HG03469 (cell line): ENCODE measurements at regions not wholly inside any gene's neighbourhood (a gene's known extent, or its start where the extent isn't known, plus 50 kb on each side); places are given as distances from the start of the nearest gene placed in this dataset.
"Not testable (repeated sequence)": the region's sequence is repeated elsewhere in the genome, so short reads cannot be mapped to it uniquely, and the experiment has no call there.

ENCODE experiments used
- ATAC-seq: cut with Tn5 transposase; IDR thresholded peaks from one replicate; pipeline ENCODE4 v1.9.1; 2021; ENCODE audit warnings: mild to moderate bottlenecking, moderate library complexity, moderate number of reproducible peaks; ENCODE audit not compliant: unreplicated experiment

- not testable (repeated sequence) for ATAC-seq
Measured at GRCh38 chr1:245102149-245102548, 52.6 kb upstream of the KIF26B start.

DNA sequence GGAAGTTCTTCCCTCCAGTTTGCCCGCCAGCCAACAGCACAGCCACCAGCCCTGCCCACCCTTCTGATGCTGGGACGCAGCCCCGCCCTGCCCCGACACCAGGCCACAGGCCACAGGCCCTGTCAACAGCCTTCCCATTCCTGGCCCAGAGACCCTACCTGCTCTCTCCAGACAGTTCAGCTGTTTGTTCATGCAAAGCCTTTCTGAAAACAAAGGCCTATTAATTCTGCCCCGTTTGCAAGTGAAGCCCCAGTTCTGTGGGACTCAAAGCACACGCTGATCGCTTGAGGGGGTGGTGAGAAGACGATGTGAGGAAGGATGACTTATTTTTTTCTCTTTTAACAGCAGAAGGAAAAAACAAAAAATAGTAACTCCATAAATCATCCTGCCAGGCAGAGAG is 55.4 kb upstream of the KIF26B start:
- no peak for ATAC-seq

DNA sequence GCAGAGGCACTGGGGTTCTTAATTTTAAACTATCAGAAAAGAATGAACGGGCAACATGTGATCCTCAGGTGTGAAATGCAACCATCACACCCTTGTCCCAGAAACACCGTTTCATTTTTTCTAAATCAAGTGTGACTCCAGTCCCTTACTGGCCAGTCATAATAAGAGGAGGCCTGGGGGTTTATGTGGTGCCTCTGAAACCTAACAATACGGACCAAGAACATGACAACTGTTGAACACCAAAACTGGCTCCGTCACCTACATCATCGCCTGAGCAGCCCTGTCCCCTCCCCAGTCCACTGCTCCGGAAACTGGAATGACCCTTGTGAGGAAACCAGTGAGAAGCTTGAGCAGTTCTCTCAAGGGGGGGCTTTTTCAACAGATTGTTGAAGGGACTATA is 55.9 kb upstream of the KIF26B start:
- ATAC-seq: no peak

- ATAC-seq: no peak
Measured at GRCh38 chr1:245096311-245097066, 58.3 kb upstream of the KIF26B start.

- ATAC-seq: no peak
Measured at GRCh38 chr1:245095903-245096302, 58.9 kb upstream of the KIF26B start.

DNA sequence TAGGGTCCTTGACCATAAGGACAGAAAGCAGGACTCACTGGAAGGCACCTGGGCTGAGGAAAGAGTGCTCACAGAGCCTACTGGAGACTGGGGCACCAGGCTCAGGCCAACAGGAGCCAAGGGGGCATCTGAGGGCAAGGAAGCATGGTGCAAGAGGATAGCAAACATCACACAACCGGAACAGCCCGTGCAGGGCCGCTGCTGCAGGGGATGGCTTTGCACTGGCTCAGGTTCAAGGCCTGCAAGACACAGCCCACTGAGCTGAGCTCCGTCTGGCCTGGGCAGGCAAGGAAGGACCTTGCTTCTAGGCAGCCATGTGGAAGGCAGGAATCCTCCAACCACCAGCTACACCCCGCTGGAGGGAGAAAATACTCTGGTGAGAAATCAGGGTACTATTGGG is 59.8 kb upstream of the KIF26B start:
- no peak for ATAC-seq

DNA sequence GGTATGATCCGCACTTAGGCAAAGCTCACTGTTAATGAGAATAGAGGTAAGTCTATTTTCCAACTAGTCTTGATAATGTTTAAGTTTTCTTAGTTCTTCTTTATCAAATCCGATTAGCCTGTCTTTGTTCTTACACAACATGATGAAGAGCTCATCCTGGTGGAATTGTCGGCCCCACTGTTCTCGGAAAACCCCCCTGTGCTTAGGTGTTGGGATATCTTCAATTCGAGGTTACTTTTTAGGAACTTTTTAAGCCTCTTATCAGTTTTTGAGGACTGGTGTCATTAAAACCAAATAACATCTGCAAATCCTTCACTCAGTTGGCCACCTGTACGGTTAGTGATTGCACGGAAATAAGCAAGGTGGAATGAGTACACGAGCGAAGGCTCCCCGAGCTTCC is 60.7 kb upstream of the KIF26B start:
- no peak for ATAC-seq

DNA sequence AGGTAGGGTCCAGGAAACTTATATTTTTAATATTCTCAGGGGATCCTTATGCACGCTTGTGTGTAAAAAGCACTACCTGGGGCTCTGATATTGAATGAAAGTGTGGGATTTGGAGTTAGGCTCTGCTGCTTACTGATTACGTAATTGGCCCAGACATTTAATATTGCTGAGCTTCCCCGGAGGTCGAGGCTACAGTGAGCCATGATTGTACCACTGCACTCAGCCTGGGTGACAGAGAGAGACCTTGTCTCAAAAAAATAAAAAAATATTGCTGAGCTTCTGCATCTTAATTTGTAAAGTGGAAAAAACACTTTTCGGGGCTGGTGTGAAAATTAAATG is 62.2 kb upstream of the KIF26B start:
- no peak for ATAC-seq

DNA sequence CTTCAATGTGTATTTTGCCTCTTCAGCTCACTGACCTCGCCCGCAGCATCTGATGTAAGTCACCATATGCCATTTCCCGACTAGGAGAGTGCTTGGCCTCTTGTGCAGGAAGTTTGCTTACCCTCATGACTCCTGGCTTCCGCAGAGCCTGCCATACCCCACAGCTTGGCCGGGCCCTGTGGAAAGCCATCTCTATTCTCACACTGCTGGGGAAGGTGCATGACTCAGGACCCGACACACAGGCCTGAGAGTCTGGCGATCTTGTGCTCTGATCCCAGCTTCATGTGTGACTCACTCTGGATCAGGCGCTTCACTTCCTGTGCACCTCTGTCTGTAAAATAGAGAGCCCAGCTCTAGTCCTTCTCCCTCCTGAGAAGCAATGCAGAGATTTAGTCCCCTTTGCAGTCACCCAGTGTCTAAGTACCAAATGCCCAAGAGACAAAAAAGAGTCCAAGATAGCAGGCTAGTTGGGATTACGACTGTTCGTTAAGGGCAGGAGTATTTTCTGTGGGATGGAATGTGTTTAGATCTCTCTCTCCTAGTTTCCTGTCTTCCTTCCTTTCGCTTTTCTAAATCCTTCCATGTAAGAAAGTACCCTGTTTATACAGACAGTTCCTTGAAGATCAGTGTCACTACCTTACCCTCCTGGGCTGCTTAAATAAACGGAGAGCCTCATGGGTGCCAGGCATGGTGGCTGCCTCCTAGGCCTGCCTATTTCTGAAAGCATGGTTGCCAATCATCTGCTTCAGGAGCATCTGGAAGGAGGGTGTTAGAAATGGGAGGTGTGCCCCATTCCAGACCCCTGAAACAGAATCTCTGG is 62.8 kb upstream of the KIF26B start:
- ATAC-seq: no peak

DNA sequence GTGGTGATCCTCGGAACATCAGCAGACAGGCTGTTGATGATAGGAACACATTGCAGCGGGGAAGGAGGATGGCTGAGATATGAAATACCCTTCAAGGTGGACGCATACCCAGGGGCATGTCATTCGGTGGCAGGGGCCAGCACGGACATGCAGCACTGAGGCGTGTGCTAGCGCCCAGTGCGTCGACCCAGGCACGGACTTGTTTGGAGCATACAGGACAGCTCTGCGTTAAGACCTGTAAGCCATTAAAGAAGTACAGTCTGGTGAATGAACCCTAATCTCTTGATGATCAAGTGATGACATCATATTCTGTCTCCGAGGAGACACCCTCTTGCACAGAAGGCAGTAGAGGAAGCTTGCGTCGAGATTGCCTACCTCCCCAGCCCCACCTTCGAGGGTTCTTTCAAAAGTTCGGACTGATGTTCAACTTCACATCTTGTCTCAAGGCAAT is 63.6 kb upstream of the KIF26B start:
- no peak for ATAC-seq

- no peak for ATAC-seq
Measured at GRCh38 chr1:245090491-245091090, 64.2 kb upstream of the KIF26B start.

DNA sequence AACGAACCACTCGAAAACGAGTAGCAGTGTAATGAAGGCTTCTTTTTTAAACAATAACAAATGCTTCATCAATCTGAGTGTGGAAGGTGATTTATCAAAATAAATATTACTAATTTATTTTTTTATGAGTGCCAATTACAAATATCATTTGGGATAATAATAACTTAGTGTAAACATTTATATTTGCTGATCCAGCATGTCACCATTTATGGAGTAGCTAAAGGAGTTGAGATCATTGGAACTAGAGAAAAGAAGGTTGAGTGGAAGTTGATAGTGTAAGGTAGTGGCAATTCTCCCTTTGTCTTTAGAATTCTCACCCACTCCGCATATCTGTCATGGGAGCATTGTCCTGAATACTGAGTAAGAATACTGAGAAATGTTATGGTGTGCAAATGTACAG is 67.1 kb upstream of the KIF26B start:
- ATAC-seq: no peak

DNA sequence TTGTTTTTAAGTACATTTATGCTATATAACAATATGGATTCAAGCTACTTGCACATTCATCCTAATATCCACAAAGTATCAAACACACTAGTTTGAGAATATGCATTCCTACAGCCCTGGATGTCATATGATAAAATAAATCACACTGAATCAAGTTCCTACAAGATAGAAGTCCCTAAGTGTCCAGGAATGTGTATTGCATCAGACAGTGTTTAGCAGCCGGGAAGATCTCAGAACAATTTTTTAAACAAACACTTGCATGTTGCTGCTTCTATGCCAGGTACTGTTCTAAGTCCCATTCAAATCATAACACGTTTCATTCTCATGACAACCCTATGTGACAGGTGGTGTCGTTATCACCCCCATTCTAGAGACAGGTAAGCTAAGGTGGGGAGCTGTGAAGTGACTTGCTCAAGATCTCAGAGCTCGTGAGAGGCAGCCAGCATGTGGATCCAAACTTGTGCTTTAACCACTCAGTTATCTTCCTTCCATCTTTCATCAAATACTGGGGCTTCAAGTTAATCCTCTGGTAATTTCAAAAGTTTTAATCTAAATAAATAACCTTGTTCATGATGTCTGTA is 68.3 kb upstream of the KIF26B start:
- ATAC-seq: no peak

- peak; percentile 82 for ATAC-seq
Measured at GRCh38 chr1:245085508-245086095, 69.2 kb upstream of the KIF26B start.

DNA sequence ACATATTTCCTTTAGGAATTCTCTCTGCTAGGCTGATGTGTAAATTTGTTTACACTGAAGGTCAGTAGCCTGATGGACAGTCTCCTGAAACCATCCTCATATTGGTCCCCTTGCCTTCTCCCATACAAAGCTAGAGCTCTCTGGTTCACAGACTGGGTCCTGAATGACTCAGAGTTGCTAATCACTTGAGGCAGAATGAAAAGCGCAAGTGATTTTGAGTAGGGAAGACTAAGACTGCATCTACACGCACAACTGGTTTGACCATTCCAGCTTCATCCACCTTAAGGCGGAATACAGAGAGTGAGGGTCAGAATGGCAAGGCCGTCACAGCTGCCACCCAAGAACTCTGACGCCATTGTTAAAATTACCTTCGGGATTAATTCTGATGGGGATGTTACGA is 70.2 kb upstream of the KIF26B start:
- no peak for ATAC-seq

- no peak for ATAC-seq
Measured at GRCh38 chr1:245079021-245079609, 75.7 kb upstream of the KIF26B start.

- ATAC-seq: no peak
Measured at GRCh38 chr1:245074898-245075297, 79.9 kb upstream of the KIF26B start.

DNA sequence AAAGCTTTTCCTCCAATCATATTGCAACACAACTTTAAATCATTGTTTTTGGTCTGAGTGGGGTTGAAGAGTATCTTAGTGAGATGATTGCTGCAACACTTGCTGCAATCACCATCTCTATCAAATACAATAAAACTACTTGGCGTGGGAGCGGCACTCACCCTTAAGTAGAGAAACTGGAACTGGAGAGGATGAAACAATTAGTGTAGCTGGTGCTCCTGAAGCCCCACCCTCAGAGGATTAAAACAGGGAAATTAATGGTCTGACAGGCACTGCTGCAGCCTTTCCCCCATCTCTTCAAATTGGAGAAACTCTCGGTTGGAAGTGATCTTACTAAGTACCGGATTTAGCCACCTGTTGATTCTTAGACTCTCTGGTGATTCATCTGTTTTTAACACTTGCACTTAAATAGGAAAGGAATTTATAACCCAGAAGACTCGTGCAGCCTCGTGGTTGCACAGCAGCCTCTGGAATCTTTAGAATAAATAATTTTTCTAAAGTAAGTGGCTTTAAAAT is 80.5 kb upstream of the KIF26B start:
- no peak for ATAC-seq

GRCh38 chr1:245070836-245071615 is 83.8 kb upstream of the KIF26B start:
- ATAC-seq: no peak

DNA sequence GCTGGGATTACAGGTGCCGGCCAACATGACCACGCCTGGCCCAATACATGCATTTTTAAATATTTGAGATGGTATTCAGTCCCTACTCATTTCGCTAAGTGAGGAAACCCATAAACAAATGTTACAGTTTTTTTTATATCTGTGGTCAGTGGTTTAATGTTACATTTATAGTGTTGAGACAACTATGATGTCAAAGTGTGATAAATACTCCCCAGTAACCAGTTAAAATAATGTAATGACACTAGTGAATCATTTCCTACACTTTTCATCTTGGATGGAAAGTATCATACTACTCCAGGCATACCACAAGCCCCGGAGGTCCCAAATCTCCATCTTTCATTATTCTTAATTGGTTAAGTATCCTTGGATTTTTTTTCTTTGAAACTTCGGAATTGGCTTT is 87.5 kb upstream of the KIF26B start:
- no peak for ATAC-seq
